22Rv1 (cell line): ENCODE measurements at regions not wholly inside any gene's neighbourhood (a gene's known extent, or its start where the extent isn't known, plus 50 kb on each side); places are given as distances from the start of the nearest gene placed in this dataset.

Source experiments
- H3K27ac ChIP-seq: fragments of 450-650 bp; 2 replicates; pipeline ENCODE4 v1.5.1; 2017
- CTCF ChIP-seq: fragments of 450-650 bp; IDR thresholded peaks from 2 replicates; pipeline ENCODE4 v1.5.1; 2017; ENCODE audit warnings: mild to moderate bottlenecking
- ZFX ChIP-seq: fragments of 450-650 bp; IDR thresholded peaks from 2 replicates; pipeline ENCODE4 v1.6.1; 2017; ENCODE audit warnings: antibody characterized with exemption, borderline replicate concordance

GRCh38 chr20:7493311-7493710 is 446.9 kb downstream of the HAO1 start:
- H3K27ac ChIP-seq = no peak overlapping the region
- TF ChIP-seq ZFX = no peak
- no peak for TF ChIP-seq CTCF

GRCh38 chr20:7496394-7496991 is 443.8 kb downstream of the HAO1 start:
- no peak overlapping the region for H3K27ac ChIP-seq
- no peak for TF ChIP-seq CTCF
- TF ChIP-seq ZFX = no peak

GRCh38 chr20:7497985-7498384 is 442.3 kb downstream of the HAO1 start:
- H3K27ac ChIP-seq = no peak overlapping the region
- TF ChIP-seq CTCF = no peak
- no peak for TF ChIP-seq ZFX

GRCh38 chr20:7499201-7499600 is 441.1 kb downstream of the HAO1 start:
- TF ChIP-seq CTCF (no peak), ZFX (no peak)
- no peak overlapping the region for H3K27ac ChIP-seq

GRCh38 chr20:7500231-7500663 is 440.0 kb downstream of the HAO1 start:
- no peak overlapping the region for H3K27ac ChIP-seq
- TF ChIP-seq ZFX (no peak), CTCF (no peak)

GRCh38 chr20:7503501-7503900 is 436.8 kb downstream of the HAO1 start:
- TF ChIP-seq ZFX = no peak
- TF ChIP-seq CTCF = no peak
- no peak overlapping the region for H3K27ac ChIP-seq

- no peak for TF ChIP-seq ZFX
- TF ChIP-seq CTCF = no peak
- no peak overlapping the region for H3K27ac ChIP-seq
Measured at GRCh38 chr20:7505152-7505834, 435.0 kb downstream of the HAO1 start.
